Mesendoderm (in vitro differentiated cells): ENCODE measurements at regions not wholly inside any gene's neighbourhood (a gene's known extent, or its start where the extent isn't known, plus 50 kb on each side); places are given as distances from the start of the nearest gene placed in this dataset.

ENCODE experiments used
- DNase-seq: peaks from one replicate; pipeline ENCODE4 v3.0.0; 2013
- H2AK5ac ChIP-seq: 2 replicates; pipeline ENCODE4 v1.6.1; 2013; ENCODE audit warnings: low read length, inconsistent platforms
- H2BK120ac ChIP-seq: 2 replicates; pipeline ENCODE4 v1.6.1; 2013; ENCODE audit warnings: low read depth, mild to moderate bottlenecking, low read length, moderate library complexity, mixed read lengths
- H2BK15ac ChIP-seq: replicated peaks from 2 replicates; pipeline ENCODE4 v1.6.1; 2013; ENCODE audit warnings: low read depth, mild to moderate bottlenecking, moderate library complexity
- H2BK5ac ChIP-seq: 2 replicates; pipeline ENCODE4 v1.6.1; 2013; ENCODE audit warnings: low read length, inconsistent platforms
- H3K18ac ChIP-seq: 2 replicates; pipeline ENCODE4 v1.6.1; 2013; ENCODE audit warnings: mild to moderate bottlenecking, low read length, mixed read lengths
- H3K23ac ChIP-seq: one replicate; pipeline ENCODE4 v1.6.1; 2013; ENCODE audit warnings: low read length
- H3K27ac ChIP-seq: 2 replicates; pipeline ENCODE4 v1.5.1; 2013; ENCODE audit warnings: low read depth, mild to moderate bottlenecking, inconsistent platforms, low read length, moderate library complexity
- H3K27me3 ChIP-seq: 2 replicates; pipeline ENCODE4 v1.6.1; 2013; ENCODE audit warnings: low read length, control low read depth, mild to moderate bottlenecking, inconsistent platforms; ENCODE audit not compliant: insufficient read depth, poor library complexity
- H3K36me3 ChIP-seq: 2 replicates; pipeline ENCODE4 v1.6.1; 2013; ENCODE audit warnings: low read length, inconsistent platforms; ENCODE audit not compliant: control insufficient read depth, insufficient read depth
- H3K4ac ChIP-seq: one replicate; pipeline ENCODE4 v1.6.1; 2013; ENCODE audit warnings: low read depth, mild to moderate bottlenecking, low read length, moderate library complexity
- H3K4me1 ChIP-seq: 2 replicates; pipeline ENCODE4 v1.6.1; 2013; ENCODE audit warnings: low read depth, low read length, inconsistent platforms; ENCODE audit not compliant: control insufficient read depth
- H3K4me2 ChIP-seq: 2 replicates; pipeline ENCODE4 v1.6.1; 2013; ENCODE audit warnings: low read length
- H3K4me3 ChIP-seq: 2 replicates; pipeline ENCODE4 v1.5.1; 2013; ENCODE audit warnings: mild to moderate bottlenecking, low read length
- H3K56ac ChIP-seq: one replicate; pipeline ENCODE4 v1.6.1; 2013; ENCODE audit warnings: low read length
- H3K79me1 ChIP-seq: 2 replicates; pipeline ENCODE4 v1.6.1; 2013; ENCODE audit warnings: low read length, inconsistent platforms
- H3K79me2 ChIP-seq: 2 replicates; pipeline ENCODE4 v1.6.1; 2013; ENCODE audit warnings: mild to moderate bottlenecking, low read length; ENCODE audit not compliant: control insufficient read depth, insufficient read depth
- H3K9ac ChIP-seq: 2 replicates; pipeline ENCODE4 v1.6.1; 2013; ENCODE audit warnings: low read length, inconsistent platforms
- H4K5ac ChIP-seq: one replicate; pipeline ENCODE4 v1.6.1; 2013; ENCODE audit warnings: low read length
- H4K8ac ChIP-seq: one replicate; pipeline ENCODE4 v1.6.1; 2013; ENCODE audit warnings: low read depth, mild to moderate bottlenecking, control low read depth, low read length, moderate library complexity
- WGBS: extraction: QIAGEN DNeasy Blood & Tissue Kit; methylation state at CpG from one replicate; pipeline ENCODE4 v1.1.7; 2013; ENCODE audit warnings: low lambda C conversion rate, missing lambda C conversion rate; ENCODE audit not compliant: insufficient coverage; ENCODE audit errors: extremely low coverage; 5-methylcytosine and 5-hydroxymethylcytosine counted together

- no peak overlapping the region for H4K8ac ChIP-seq
- no peaks in the 10 kb centered on the region for H3K27me3 ChIP-seq
- H3K18ac ChIP-seq, result no peak overlapping the region
- H3K79me1 ChIP-seq, result no peaks in the 10 kb centered on the region
- H3K36me3 ChIP-seq, result no peaks in the 10 kb centered on the region
- no peak overlapping the region for H3K9ac ChIP-seq
- H3K23ac ChIP-seq, result no peak overlapping the region
- no peak overlapping the region for H3K4me2 ChIP-seq
- no peak overlapping the region for H3K4ac ChIP-seq
- no peak overlapping the region for H2BK5ac ChIP-seq
- H3K4me3 ChIP-seq, result no peak overlapping the region
- no peaks in the 10 kb centered on the region for H3K4me1 ChIP-seq
- no peak overlapping the region for H2BK15ac ChIP-seq
- no peak overlapping the region for H2BK120ac ChIP-seq
- no peak overlapping the region for H3K56ac ChIP-seq
- no peaks in the 10 kb centered on the region for H3K79me2 ChIP-seq
- H2AK5ac ChIP-seq, result no peak overlapping the region
- no peak overlapping the region for H4K5ac ChIP-seq
- H3K27ac ChIP-seq, result no peak overlapping the region
- DNase-seq, result no peak
These were observed 1015.4 kb upstream of the ADGRL4 start for GRCh38 chr1:80021891-80022290.

DNA sequence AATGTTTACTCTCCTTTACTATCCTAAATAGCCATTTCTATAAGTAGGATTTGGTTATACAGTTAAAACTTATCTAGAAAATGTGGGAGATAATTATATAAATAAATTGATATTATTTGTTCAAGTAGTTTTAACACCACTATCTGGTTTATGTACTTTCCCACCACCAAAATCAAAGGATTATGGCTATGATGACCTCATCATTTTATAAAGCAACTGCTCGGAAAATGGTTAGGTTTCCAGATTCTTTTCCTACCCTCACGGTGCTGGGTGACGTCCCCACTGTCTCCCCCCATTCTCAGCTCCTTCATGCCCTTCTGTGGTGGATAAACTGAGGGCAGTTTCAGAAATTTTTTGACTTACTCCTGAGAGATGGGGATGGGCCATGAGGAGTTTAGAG, 1011.8 kb upstream of the ADGRL4 start:
- Histone ChIP-seq H3K18ac (no peak overlapping the region), H3K56ac (no peak overlapping the region), H2BK15ac (no peak overlapping the region), H3K23ac (no peak overlapping the region), H2BK120ac (no peak overlapping the region), H3K4me2 (no peak overlapping the region), H2BK5ac (no peak overlapping the region), H3K27ac (no peak overlapping the region), H3K27me3 (no peaks in the 10 kb centered on the region), H3K36me3 (no peaks in the 10 kb centered on the region), H3K4me1 (no peaks in the 10 kb centered on the region), H3K9ac (no peak overlapping the region), H3K4ac (no peak overlapping the region), H4K5ac (no peak overlapping the region), H4K8ac (no peak overlapping the region), H3K79me2 (no peaks in the 10 kb centered on the region), H2AK5ac (no peak overlapping the region), H3K4me3 (no peak overlapping the region), H3K79me1 (no peaks in the 10 kb centered on the region)
- DNase-seq, result no peak
- no CpG with 5 or more reads among the region's 3 CpGs for WGBS

GRCh38 chr1:80008934-80009333, 1002.4 kb upstream of the ADGRL4 start:
- no peak overlapping the region for H3K18ac ChIP-seq
- no CpG with 5 or more reads among the region's 1 CpG for WGBS
- H2BK15ac ChIP-seq, result no peak overlapping the region
- H3K4me3 ChIP-seq, result no peak overlapping the region
- H3K79me1 ChIP-seq, result no peaks in the 10 kb centered on the region
- no peak overlapping the region for H3K27ac ChIP-seq
- no peak overlapping the region for H2BK120ac ChIP-seq
- H2AK5ac ChIP-seq, result no peak overlapping the region
- DNase-seq, result no peak
- H3K36me3 ChIP-seq, result no peaks in the 10 kb centered on the region
- no peak overlapping the region for H3K23ac ChIP-seq
- H4K5ac ChIP-seq, result no peak overlapping the region
- no peak overlapping the region for H3K4me2 ChIP-seq
- no peaks in the 10 kb centered on the region for H3K79me2 ChIP-seq
- H3K4me1 ChIP-seq, result no peaks in the 10 kb centered on the region
- H4K8ac ChIP-seq, result no peak overlapping the region
- H3K27me3 ChIP-seq, result no peaks in the 10 kb centered on the region
- H3K4ac ChIP-seq, result no peak overlapping the region
- no peak overlapping the region for H2BK5ac ChIP-seq
- H3K56ac ChIP-seq, result no peak overlapping the region
- H3K9ac ChIP-seq, result no peak overlapping the region

- Histone ChIP-seq H3K36me3 (no peaks in the 10 kb centered on the region), H3K79me2 (no peaks in the 10 kb centered on the region), H2BK5ac (no peak overlapping the region), H3K4ac (no peak overlapping the region), H2BK15ac (no peak overlapping the region), H3K4me3 (no peak overlapping the region), H3K9ac (no peak overlapping the region), H3K79me1 (no peaks in the 10 kb centered on the region), H3K4me2 (no peak overlapping the region), H3K18ac (no peak overlapping the region), H3K4me1 (no peaks in the 10 kb centered on the region), H2BK120ac (no peak overlapping the region), H3K23ac (no peak overlapping the region), H3K27ac (no peak overlapping the region), H3K56ac (no peak overlapping the region), H2AK5ac (no peak overlapping the region), H3K27me3 (no peaks in the 10 kb centered on the region), H4K8ac (no peak overlapping the region), H4K5ac (no peak overlapping the region)
- no peak for DNase-seq
These were observed 996.7 kb upstream of the ADGRL4 start for GRCh38 chr1:80003250-80003649.

DNA sequence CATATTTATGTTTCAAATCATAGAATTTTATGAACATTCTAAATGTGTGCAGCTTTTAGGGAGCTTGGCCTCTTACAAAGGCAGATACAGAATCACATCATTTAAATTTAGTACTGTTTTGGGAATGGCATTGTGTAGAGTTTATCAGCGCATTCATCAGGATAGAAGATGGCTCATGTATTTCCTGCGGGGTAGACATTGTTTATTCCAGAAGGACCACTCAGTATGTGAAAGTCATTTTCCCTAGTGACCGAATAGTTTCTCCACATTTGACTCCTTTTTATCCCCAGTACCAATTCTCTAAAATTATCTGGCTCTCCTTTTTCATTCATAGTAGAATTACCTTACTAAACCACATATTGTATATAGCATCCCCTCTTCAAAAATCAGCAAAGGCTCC, 981.9 kb upstream of the ADGRL4 start:
- no peak overlapping the region for H2BK15ac ChIP-seq
- no peak overlapping the region for H3K9ac ChIP-seq
- H2AK5ac ChIP-seq, result no peak overlapping the region
- H4K8ac ChIP-seq, result no peak overlapping the region
- no peaks in the 10 kb centered on the region for H3K79me1 ChIP-seq
- no peak overlapping the region for H4K5ac ChIP-seq
- H3K4me2 ChIP-seq, result no peak overlapping the region
- no peak overlapping the region for H3K4ac ChIP-seq
- DNase-seq, result no peak
- H2BK120ac ChIP-seq, result no peak overlapping the region
- no peak overlapping the region for H2BK5ac ChIP-seq
- no peak overlapping the region for H3K23ac ChIP-seq
- no peak overlapping the region for H3K56ac ChIP-seq
- no peak overlapping the region for H3K18ac ChIP-seq
- no peaks in the 10 kb centered on the region for H3K27me3 ChIP-seq
- no peak overlapping the region for H3K4me3 ChIP-seq
- H3K79me2 ChIP-seq, result no peaks in the 10 kb centered on the region
- no CpG with 5 or more reads among the region's 3 CpGs for WGBS
- no peak overlapping the region for H3K27ac ChIP-seq
- no peaks in the 10 kb centered on the region for H3K36me3 ChIP-seq
- no peaks in the 10 kb centered on the region for H3K4me1 ChIP-seq

DNA sequence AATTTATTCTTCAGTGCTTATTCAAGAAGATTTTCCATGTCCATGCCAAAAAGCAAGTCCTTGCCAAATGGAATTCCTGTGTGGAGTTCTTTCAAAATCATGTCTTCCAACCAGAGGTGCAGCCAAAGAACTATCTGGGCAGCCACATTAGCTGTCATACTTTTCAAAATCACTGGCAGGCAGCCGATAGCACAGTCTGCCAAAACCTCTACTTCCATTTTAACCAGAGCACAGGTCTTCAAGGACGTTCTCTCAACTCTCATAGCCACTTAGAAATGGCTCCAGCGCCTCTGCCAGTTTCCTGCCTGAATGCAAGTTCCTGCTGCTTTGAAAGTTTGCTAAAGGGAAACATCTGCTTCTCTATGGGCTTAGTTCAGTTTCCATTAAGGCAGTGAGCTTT, 975.7 kb upstream of the ADGRL4 start:
- no peak overlapping the region for H3K4ac ChIP-seq
- no peak overlapping the region for H2BK120ac ChIP-seq
- no peaks in the 10 kb centered on the region for H3K4me1 ChIP-seq
- no peak for DNase-seq
- no peak overlapping the region for H3K27ac ChIP-seq
- no peak overlapping the region for H2BK15ac ChIP-seq
- H4K8ac ChIP-seq, result no peak overlapping the region
- no CpG with 5 or more reads among the region's 3 CpGs for WGBS
- no peaks in the 10 kb centered on the region for H3K27me3 ChIP-seq
- H3K56ac ChIP-seq, result no peak overlapping the region
- no peaks in the 10 kb centered on the region for H3K79me2 ChIP-seq
- no peak overlapping the region for H3K23ac ChIP-seq
- no peak overlapping the region for H3K9ac ChIP-seq
- no peaks in the 10 kb centered on the region for H3K79me1 ChIP-seq
- no peak overlapping the region for H2BK5ac ChIP-seq
- H3K4me2 ChIP-seq, result no peak overlapping the region
- H3K18ac ChIP-seq, result no peak overlapping the region
- H2AK5ac ChIP-seq, result no peak overlapping the region
- H4K5ac ChIP-seq, result no peak overlapping the region
- H3K36me3 ChIP-seq, result no peaks in the 10 kb centered on the region
- no peak overlapping the region for H3K4me3 ChIP-seq
